HCT116 (cell line): ENCODE measurements at regions not wholly inside any gene's neighbourhood (a gene's known extent, or its start where the extent isn't known, plus 50 kb on each side); places are given as distances from the start of the nearest gene placed in this dataset.

Source experiments
- ATAC-seq: fragments of 200-7000 bp; cut with Tn5 transposase; 2 replicates; pipeline ENCODE4 v1.9.1; 2020; ENCODE audit warnings: mild to moderate bottlenecking, moderate library complexity
- BruUV-seq: library from RNA; stranded (reverse); fragments of 400-500 nt; replicated peaks from 2 replicates; lab custom pipeline; 2021; lab: Mats Ljungman, UMichigan
- CTCF ChIA-PET: fragments of 300-600 bp; sonication (Branson Sonifier 250); formaldehyde crosslinking; loops from one replicate; lab custom pipeline; 2021; ENCODE audit warnings: antibody characterized with exemption; lab: Charles Lee
- POLR2A ChIA-PET: fragments of 300-600, 350-600 bp; sonication (Branson Sonifier 250); formaldehyde crosslinking; loops from one replicate; lab custom pipeline; 2021; ENCODE audit warnings: antibody characterized with exemption; lab: Charles Lee
- RAD21 ChIA-PET, 2 experiments: fragments of 300-600 bp; sonication (Branson Sonifier 250); formaldehyde crosslinking; loops; one replicate each; lab custom pipeline; 2023; ENCODE audit warnings: low total read pairs in 2 of 2; ENCODE audit not compliant: uncharacterized antibody in 2 of 2, unreplicated experiment in 2 of 2, low non-redundant PET in 1 of 2; lab: Charles Lee
- DNase-seq: peaks from one replicate; pipeline ENCODE4 v3.0.0-alpha.2; 2010; ENCODE audit warnings: low read depth, low spot score
- H2AFZ ChIP-seq: fragments of 200-600 bp; shearing (Covaris generic), sonication (generic); 2 replicates; pipeline ENCODE4 v1.6.1; 2017; ENCODE audit warnings: low read depth, mixed run types, mixed read lengths, antibody characterized with exemption, low read length; ENCODE audit not compliant: poor library complexity, severe bottlenecking
- H3K27ac ChIP-seq: 2 replicates; pipeline ENCODE4 v1.5.1; 2012; ENCODE audit warnings: low read depth, low read length
- H3K27me3 ChIP-seq: fragments of 200-600 bp; sonication (generic); 2 replicates; pipeline ENCODE4 v1.6.1; 2016; ENCODE audit warnings: mixed run types, low read length, mixed read lengths; ENCODE audit not compliant: insufficient read depth
- H3K36me3 ChIP-seq, 2 experiments: fragments of 200-500 bp in 1 of 2; fragments of 200-600 bp in 1 of 2; sonication (Bioruptor generic) in 1 of 2; sonication (generic) in 1 of 2; 2 replicates each; pipeline versions ENCODE4 v1.5.1 to v1.6.1; 2014 to 2016; ENCODE audit warnings: low read length in 2 of 2, inconsistent platforms in 1 of 2, mixed read lengths in 1 of 2, mixed run types in 1 of 2; ENCODE audit not compliant: insufficient read depth in 2 of 2, control insufficient read depth in 1 of 2
- H3K4me1 ChIP-seq, 2 experiments: fragments of 200-600 bp in 1 of 2; sonication (generic) in 1 of 2; 2 replicates each; pipeline versions ENCODE4 v1.5.1 to v1.6.1; 2012 to 2017; ENCODE audit warnings: low read length in 2 of 2, inconsistent platforms in 1 of 2, mild to moderate bottlenecking in 1 of 2, mixed read lengths in 1 of 2, mixed run types in 1 of 2, moderate library complexity in 1 of 2; ENCODE audit not compliant: insufficient read depth in 2 of 2, control insufficient read depth in 1 of 2
- H3K4me2 ChIP-seq: fragments of 200-600 bp; sonication (generic); 2 replicates; pipeline ENCODE4 v1.6.1; 2017; ENCODE audit warnings: mixed run types, low read length, mixed read lengths
- H3K4me3 ChIP-seq, 2 experiments: fragments of 200-600 bp in 1 of 2; sonication (generic) in 1 of 2; replicated peaks in 1 of 2; 2 replicates each; pipeline ENCODE4 v1.5.1; 2011 to 2016; ENCODE audit warnings: low read length in 2 of 2, control low read depth in 1 of 2, low read depth in 1 of 2, mild to moderate bottlenecking in 1 of 2, mixed read lengths in 1 of 2, mixed run types in 1 of 2
- H3K79me2 ChIP-seq: fragments of 200-600 bp; sonication (generic); 2 replicates; pipeline ENCODE4 v1.6.1; 2017; ENCODE audit warnings: mild to moderate bottlenecking, mixed run types, low read length, moderate library complexity, mixed read lengths; ENCODE audit not compliant: insufficient read depth
- H3K9ac ChIP-seq: fragments of 200-600 bp; sonication (generic); 2 replicates; pipeline ENCODE4 v1.6.1; 2016; ENCODE audit warnings: low read length, mixed read lengths
- H3K9me2 ChIP-seq: fragments of 200-600 bp; sonication (generic), shearing (Covaris generic); 2 replicates; pipeline ENCODE4 v1.6.1; 2017; ENCODE audit warnings: mixed run types, mild to moderate bottlenecking, moderate library complexity; ENCODE audit not compliant: insufficient read depth
- H3K9me3 ChIP-seq, 2 experiments: fragments of 200-500 bp in 1 of 2; fragments of 200-600 bp in 1 of 2; sonication (Bioruptor generic) in 1 of 2; sonication (generic) in 1 of 2; 2 replicates each; pipeline ENCODE4 v1.6.1; 2014 to 2017; ENCODE audit warnings: low read length in 2 of 2, mixed read lengths in 2 of 2, inconsistent platforms in 1 of 2, low read depth in 1 of 2, mild to moderate bottlenecking in 1 of 2, mixed run types in 1 of 2, moderate library complexity in 1 of 2; ENCODE audit not compliant: control insufficient read depth in 1 of 2, insufficient read depth in 1 of 2
- H4K20me1 ChIP-seq: fragments of 200-600 bp; sonication (generic), shearing (Covaris generic); 2 replicates; pipeline ENCODE4 v1.6.1; 2017; ENCODE audit warnings: mixed run types, mild to moderate bottlenecking, moderate library complexity; ENCODE audit not compliant: insufficient read depth
- CBX3 ChIP-seq: IDR thresholded peaks from 2 replicates; pipeline ENCODE4 v1.6.1; 2012; ENCODE audit warnings: low read depth
- CEBPB ChIP-seq: IDR thresholded peaks from 2 replicates; pipeline ENCODE4 v1.6.1; 2012; ENCODE audit warnings: low read depth
- EGR1 ChIP-seq: IDR thresholded peaks from 2 replicates; pipeline ENCODE4 v1.6.1; 2012; ENCODE audit warnings: low read depth
- ELF1 ChIP-seq: IDR thresholded peaks from 2 replicates; pipeline ENCODE4 v1.6.1; 2012; ENCODE audit warnings: low read depth, borderline replicate concordance
- EZH2 ChIP-seq: fragments of 200-600 bp; sonication (generic); IDR thresholded peaks from 2 replicates; pipeline ENCODE4 v1.6.1; 2017; ENCODE audit warnings: antibody characterized with exemption, mixed run types
- EZH2phosphoT487 ChIP-seq: fragments of 200-600 bp; IDR thresholded peaks from 2 replicates; pipeline ENCODE4 v1.6.1; 2018; ENCODE audit warnings: antibody characterized with exemption, borderline replicate concordance
- FOSL1 ChIP-seq: IDR thresholded peaks from 2 replicates; pipeline ENCODE4 v1.6.1; 2012; ENCODE audit warnings: low read depth
- JUND ChIP-seq: IDR thresholded peaks from 2 replicates; pipeline ENCODE4 v1.6.1; 2012
- POLR2A ChIP-seq: IDR thresholded peaks from 2 replicates; pipeline ENCODE4 v1.7.0; 2011; ENCODE audit warnings: borderline replicate concordance; ENCODE audit not compliant: insufficient read depth, insufficient read length; ENCODE audit errors: extremely low read depth
- POLR2AphosphoS5 ChIP-seq: IDR thresholded peaks from 2 replicates; pipeline ENCODE4 v1.6.1; 2011; ENCODE audit warnings: mild to moderate bottlenecking, low read depth, low read length, moderate library complexity
- RAD21 ChIP-seq: IDR thresholded peaks from 2 replicates; pipeline ENCODE4 v1.6.1; 2012; ENCODE audit warnings: low read depth, mild to moderate bottlenecking
- SIN3A ChIP-seq: IDR thresholded peaks from 2 replicates; pipeline ENCODE4 v1.6.1; 2012; ENCODE audit warnings: low read depth
- SRF ChIP-seq: IDR thresholded peaks from 2 replicates; pipeline ENCODE4 v1.6.1; 2012; ENCODE audit warnings: low read depth
- TCF7L2 ChIP-seq: IDR thresholded peaks from 2 replicates; pipeline ENCODE4 v1.7.0; 2011; ENCODE audit warnings: borderline replicate concordance, inconsistent platforms; ENCODE audit not compliant: insufficient read depth, insufficient read length; ENCODE audit errors: extremely low read depth
- YY1 ChIP-seq: IDR thresholded peaks from 2 replicates; pipeline ENCODE4 v1.6.1; 2011; ENCODE audit warnings: low read length, low read depth, moderate library complexity, mild to moderate bottlenecking; ENCODE audit not compliant: insufficient replicate concordance; ENCODE audit errors: extremely low read depth
- ZFX ChIP-seq: fragments of 450-650 bp; IDR thresholded peaks from 2 replicates; pipeline ENCODE4 v1.6.1; 2017
- ZNF274 ChIP-seq: fragments of 200-500 bp; sonication (Bioruptor generic); IDR thresholded peaks from 2 replicates; pipeline ENCODE4 v1.6.1; 2014; ENCODE audit warnings: mild to moderate bottlenecking, low read depth, low read length, inconsistent platforms
- intact Hi-C: fragments of 100-400 bp; cut with micrococcal nuclease; formaldehyde crosslinking; loops from 2 replicates; pipeline ENCODE4 v1.10.0; 2022
- TF ChIP-seq, protein P1 (sequence below): IDR thresholded peaks from 2 replicates; pipeline ENCODE4 v1.6.1; 2012; ENCODE audit warnings: low read depth
- TF ChIP-seq, protein P2 (sequence below): IDR thresholded peaks from 2 replicates; pipeline ENCODE4 v1.6.1; 2012
- TF ChIP-seq, protein P3 (sequence below), 3 experiments: fragments of 200-600 bp in 1 of 3; sonication (generic) in 1 of 3; IDR thresholded peaks in 2 of 3; conservative IDR thresholded peaks in 1 of 3; 2 replicates each; pipeline ENCODE4 v1.5.1; 2012 to 2017; ENCODE audit warnings: low read depth in 2 of 3, low read length in 2 of 3, antibody characterized with exemption in 1 of 3, borderline replicate concordance in 1 of 3, control low read depth in 1 of 3, mild to moderate bottlenecking in 1 of 3, mixed read lengths in 1 of 3, mixed run types in 1 of 3, moderate library complexity in 1 of 3; ENCODE audit not compliant: insufficient read depth in 1 of 3

GRCh38 chr4:184294606-184295133 lies 77.0 kb upstream of the ENPP6 start:
- no peaks in the 10 kb centered on the region for H3K27me3 ChIP-seq
- CTCF ChIA-PET: no interaction called here
- H4K20me1 ChIP-seq: no peaks in the 10 kb centered on the region
- ATAC-seq: no peak
- no peaks in the 10 kb centered on the region for H3K36me3 ChIP-seq
- H3K27ac ChIP-seq: no peak overlapping the region
- no peak overlapping the region for H3K9ac ChIP-seq
- TF ChIP-seq POLR2A: no peak
- TF ChIP-seq, protein P1, sequence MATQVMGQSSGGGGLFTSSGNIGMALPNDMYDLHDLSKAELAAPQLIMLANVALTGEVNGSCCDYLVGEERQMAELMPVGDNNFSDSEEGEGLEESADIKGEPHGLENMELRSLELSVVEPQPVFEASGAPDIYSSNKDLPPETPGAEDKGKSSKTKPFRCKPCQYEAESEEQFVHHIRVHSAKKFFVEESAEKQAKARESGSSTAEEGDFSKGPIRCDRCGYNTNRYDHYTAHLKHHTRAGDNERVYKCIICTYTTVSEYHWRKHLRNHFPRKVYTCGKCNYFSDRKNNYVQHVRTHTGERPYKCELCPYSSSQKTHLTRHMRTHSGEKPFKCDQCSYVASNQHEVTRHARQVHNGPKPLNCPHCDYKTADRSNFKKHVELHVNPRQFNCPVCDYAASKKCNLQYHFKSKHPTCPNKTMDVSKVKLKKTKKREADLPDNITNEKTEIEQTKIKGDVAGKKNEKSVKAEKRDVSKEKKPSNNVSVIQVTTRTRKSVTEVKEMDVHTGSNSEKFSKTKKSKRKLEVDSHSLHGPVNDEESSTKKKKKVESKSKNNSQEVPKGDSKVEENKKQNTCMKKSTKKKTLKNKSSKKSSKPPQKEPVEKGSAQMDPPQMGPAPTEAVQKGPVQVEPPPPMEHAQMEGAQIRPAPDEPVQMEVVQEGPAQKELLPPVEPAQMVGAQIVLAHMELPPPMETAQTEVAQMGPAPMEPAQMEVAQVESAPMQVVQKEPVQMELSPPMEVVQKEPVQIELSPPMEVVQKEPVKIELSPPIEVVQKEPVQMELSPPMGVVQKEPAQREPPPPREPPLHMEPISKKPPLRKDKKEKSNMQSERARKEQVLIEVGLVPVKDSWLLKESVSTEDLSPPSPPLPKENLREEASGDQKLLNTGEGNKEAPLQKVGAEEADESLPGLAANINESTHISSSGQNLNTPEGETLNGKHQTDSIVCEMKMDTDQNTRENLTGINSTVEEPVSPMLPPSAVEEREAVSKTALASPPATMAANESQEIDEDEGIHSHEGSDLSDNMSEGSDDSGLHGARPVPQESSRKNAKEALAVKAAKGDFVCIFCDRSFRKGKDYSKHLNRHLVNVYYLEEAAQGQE: no peak
- TF ChIP-seq, protein P2, sequence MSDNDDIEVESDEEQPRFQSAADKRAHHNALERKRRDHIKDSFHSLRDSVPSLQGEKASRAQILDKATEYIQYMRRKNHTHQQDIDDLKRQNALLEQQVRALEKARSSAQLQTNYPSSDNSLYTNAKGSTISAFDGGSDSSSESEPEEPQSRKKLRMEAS: no peak
- no peak for TF ChIP-seq POLR2AphosphoS5
- no peak for TF ChIP-seq TCF7L2
- no peak for TF ChIP-seq ZFX
- no peak for TF ChIP-seq ZNF274
- no peak for TF ChIP-seq JUND
- no peak for TF ChIP-seq EGR1
- no peak for TF ChIP-seq CBX3
- no peak for TF ChIP-seq RAD21
- no peak for TF ChIP-seq ELF1
- TF ChIP-seq, protein P3, sequence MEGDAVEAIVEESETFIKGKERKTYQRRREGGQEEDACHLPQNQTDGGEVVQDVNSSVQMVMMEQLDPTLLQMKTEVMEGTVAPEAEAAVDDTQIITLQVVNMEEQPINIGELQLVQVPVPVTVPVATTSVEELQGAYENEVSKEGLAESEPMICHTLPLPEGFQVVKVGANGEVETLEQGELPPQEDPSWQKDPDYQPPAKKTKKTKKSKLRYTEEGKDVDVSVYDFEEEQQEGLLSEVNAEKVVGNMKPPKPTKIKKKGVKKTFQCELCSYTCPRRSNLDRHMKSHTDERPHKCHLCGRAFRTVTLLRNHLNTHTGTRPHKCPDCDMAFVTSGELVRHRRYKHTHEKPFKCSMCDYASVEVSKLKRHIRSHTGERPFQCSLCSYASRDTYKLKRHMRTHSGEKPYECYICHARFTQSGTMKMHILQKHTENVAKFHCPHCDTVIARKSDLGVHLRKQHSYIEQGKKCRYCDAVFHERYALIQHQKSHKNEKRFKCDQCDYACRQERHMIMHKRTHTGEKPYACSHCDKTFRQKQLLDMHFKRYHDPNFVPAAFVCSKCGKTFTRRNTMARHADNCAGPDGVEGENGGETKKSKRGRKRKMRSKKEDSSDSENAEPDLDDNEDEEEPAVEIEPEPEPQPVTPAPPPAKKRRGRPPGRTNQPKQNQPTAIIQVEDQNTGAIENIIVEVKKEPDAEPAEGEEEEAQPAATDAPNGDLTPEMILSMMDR (IDR thresholded peaks at IDR 0.05 in 2 of 3, conservative IDR thresholded peaks at IDR 0.05 in 1 of 3; ENCODE audit: borderline replicate concordance in 1 of 3, insufficient read depth in 1 of 3, low read depth in 2 of 3, low read length in 2 of 3): no peak
- no peak for TF ChIP-seq SRF
- no peak for TF ChIP-seq EZH2phosphoT487
- no peak for TF ChIP-seq CEBPB
- TF ChIP-seq SIN3A: no peak
- TF ChIP-seq FOSL1: no peak
- TF ChIP-seq YY1: no peak
- TF ChIP-seq EZH2: no peak
- TF ChIP-seq, all 23 proteins: peak for 0
- Histone ChIP-seq H2AFZ (no peak overlapping the region), H3K79me2 (no peaks in the 10 kb centered on the region), H3K4me2 (no peak overlapping the region), H3K4me3 (no peak overlapping the region), H3K4me1 (no peaks in the 10 kb centered on the region), H3K9me2 (no peaks in the 10 kb centered on the region), H3K9me3 (no peaks in the 10 kb centered on the region)
- RAD21 ChIA-PET: no interaction called here
- BruUV-seq: no TSS peak
- intact Hi-C loops: no loop called here
- POLR2A ChIA-PET: no interaction called here
- DNase-seq: no peak
